HepG2 (cell line): ENCODE measurements at regions not wholly inside any gene's neighbourhood (a gene's known extent, or its start where the extent isn't known, plus 50 kb on each side); places are given as distances from the start of the nearest gene placed in this dataset.

ENCODE experiments used
- ATAC-seq: fragments of 200-7000 bp; cut with Tn5 transposase; 3 replicates; pipeline ENCODE4 v1.9.1; 2020; ENCODE audit warnings: mild to moderate bottlenecking, moderate library complexity
- BruUV-seq: library from RNA; stranded (reverse); fragments of 400-500 nt; replicated peaks from 2 replicates; lab custom pipeline; 2021; lab: Mats Ljungman, UMichigan
- CTCF ChIA-PET: fragments of 300-600 bp; formaldehyde crosslinking; extraction: SDS; loops from one replicate; lab custom pipeline; 2021; ENCODE audit warnings: low total read pairs, inconsistent platforms, low intra/inter-chr PET ratio; lab: Yijun Ruan, JAX
- POLR2A ChIA-PET: fragments of 350-600 bp; sonication (Branson Sonifier 250); formaldehyde crosslinking; loops from one replicate; lab custom pipeline; 2020; ENCODE audit warnings: antibody characterized with exemption, inconsistent platforms; lab: Yijun Ruan, JAX
- DNase-seq: peaks from one replicate; pipeline ENCODE4 v3.0.0-alpha.2; 2015; ENCODE audit warnings: low spot score
- FAIRE-seq: peaks from 3 replicates; lab custom pipeline; 2011; peaks lifted over from hg19 to GRCh38; lab: Jason Lieb, UNC
- H2AFZ ChIP-seq: one replicate; pipeline ENCODE4 v1.6.1; 2011; ENCODE audit warnings: low read length, inconsistent platforms
- H3K27ac ChIP-seq: fragments of 300-600 bp; 3 replicates; pipeline ENCODE4 v1.8.0; 2011; ENCODE audit warnings: mixed run types, mild to moderate bottlenecking, mixed read lengths, low read length, inconsistent platforms; ENCODE audit not compliant: insufficient read depth; ENCODE audit errors: extremely low read length
- H3K27me3 ChIP-seq, 2 experiments: fragments of 200-600 bp in 1 of 2; 2 replicates in 1 of 2; 3 replicates in 1 of 2; pipeline versions ENCODE4 v1.6.0 to v1.8.0; 2011; ENCODE audit warnings: low read length in 2 of 2, mild to moderate bottlenecking in 2 of 2, moderate library complexity in 2 of 2, inconsistent platforms in 1 of 2; ENCODE audit not compliant: insufficient read depth in 2 of 2, control insufficient read depth in 1 of 2
- H3K36me3 ChIP-seq, 2 experiments: fragments of 200-600 bp in 1 of 2; replicated peaks in 1 of 2; 2 replicates in 1 of 2; 3 replicates in 1 of 2; pipeline versions ENCODE4 v1.5.1 to v1.8.0; 2011; ENCODE audit warnings: low read length in 2 of 2, inconsistent platforms in 1 of 2; ENCODE audit not compliant: insufficient read depth in 2 of 2, control insufficient read depth in 1 of 2
- H3K4me1 ChIP-seq: 2 replicates; pipeline ENCODE4 v1.5.1; 2012; ENCODE audit warnings: low read length, inconsistent platforms; ENCODE audit not compliant: insufficient read depth
- H3K4me2 ChIP-seq: 2 replicates; pipeline ENCODE4 v1.6.0; 2011; ENCODE audit warnings: low read depth, low read length, inconsistent platforms
- H3K4me3 ChIP-seq, 3 experiments: fragments of 200-600 bp in 1 of 3; sonication (generic), shearing (Covaris generic) in 1 of 3; replicated peaks in 1 of 3; 2 replicates each; pipeline ENCODE4 v1.5.1; 2011 to 2016; ENCODE audit warnings: low read length in 3 of 3, inconsistent platforms in 2 of 3, low read depth in 2 of 3, mild to moderate bottlenecking in 2 of 3, control low read depth in 1 of 3, mixed read lengths in 1 of 3; ENCODE audit not compliant: insufficient read depth in 1 of 3
- H3K79me2 ChIP-seq: one replicate; pipeline ENCODE4 v1.6.1; 2011; ENCODE audit warnings: low read length, inconsistent platforms; ENCODE audit not compliant: insufficient read depth
- H3K9ac ChIP-seq: 2 replicates; pipeline ENCODE4 v1.6.0; 2011; ENCODE audit warnings: mild to moderate bottlenecking, low read depth, low read length, inconsistent platforms; ENCODE audit not compliant: insufficient read depth
- H3K9me3 ChIP-seq: 2 replicates; pipeline ENCODE4 v1.5.1; 2012; ENCODE audit warnings: mild to moderate bottlenecking, low read length
- H4K20me1 ChIP-seq: 2 replicates; pipeline ENCODE4 v1.6.0; 2011; ENCODE audit warnings: inconsistent platforms, mild to moderate bottlenecking, low read length, moderate library complexity; ENCODE audit not compliant: insufficient read depth
- JUNB ChIP-seq: sonication (generic); formaldehyde crosslinking; IDR thresholded peaks from 2 replicates; pipeline ENCODE4 v1.8.0; 2022; ENCODE audit warnings: missing genetic modification reagents, mild to moderate bottlenecking, borderline replicate concordance
- ZSCAN20 ChIP-seq: sonication (generic); formaldehyde crosslinking; IDR thresholded peaks from 2 replicates; pipeline ENCODE4 v1.4.0; 2020; ENCODE audit warnings: missing genetic modification reagents, mild to moderate bottlenecking, borderline replicate concordance
- WGBS: methylation state at CpG from one replicate; pipeline ENCODE4 v1.1.6; 2017; ENCODE audit warnings: low lambda C conversion rate; 5-methylcytosine and 5-hydroxymethylcytosine counted together
- in situ Hi-C: cut with HindIII; loops from 2 replicates; pipeline ENCODE4 v1.10.0; 2017; ENCODE audit warnings: low pct_unique_long_range_greater_than_20kb; ENCODE audit not compliant: extremely low pct_ligation_motif_present
- intact Hi-C: fragments of 100-400 bp; cut with micrococcal nuclease; formaldehyde crosslinking; loops from one replicate; pipeline ENCODE4 v1.10.0; 2022; ENCODE audit not compliant: unreplicated experiment
- TF ChIP-seq, protein P1 (sequence below): sonication (generic); formaldehyde crosslinking; IDR thresholded peaks from 2 replicates; pipeline ENCODE4 v1.5.1; 2020; ENCODE audit warnings: mild to moderate bottlenecking, missing genetic modification reagents, borderline replicate concordance

DNA sequence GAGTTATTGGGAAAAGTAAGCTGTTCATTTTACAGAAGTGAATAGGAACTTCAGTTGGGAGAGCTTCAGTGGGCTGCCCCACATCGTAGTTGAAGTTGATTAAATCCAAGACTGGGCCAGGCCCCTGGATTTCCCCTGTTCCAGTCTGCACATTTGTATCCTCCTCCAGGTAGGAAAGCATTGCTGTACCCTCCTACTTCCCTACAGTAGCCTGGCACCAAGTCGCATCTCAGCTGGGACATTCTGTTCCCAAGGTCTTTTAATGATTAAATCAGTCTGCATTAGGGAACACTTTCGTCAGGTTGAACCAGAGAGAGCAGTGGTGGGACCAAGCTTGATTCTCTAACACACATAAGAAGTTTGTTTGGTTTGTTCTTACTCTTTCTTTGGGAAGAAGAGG lies 165.8 kb upstream of the PPARGC1A start:
- Histone ChIP-seq H2AFZ (no peak overlapping the region), H3K9ac (no peak overlapping the region)

DNA sequence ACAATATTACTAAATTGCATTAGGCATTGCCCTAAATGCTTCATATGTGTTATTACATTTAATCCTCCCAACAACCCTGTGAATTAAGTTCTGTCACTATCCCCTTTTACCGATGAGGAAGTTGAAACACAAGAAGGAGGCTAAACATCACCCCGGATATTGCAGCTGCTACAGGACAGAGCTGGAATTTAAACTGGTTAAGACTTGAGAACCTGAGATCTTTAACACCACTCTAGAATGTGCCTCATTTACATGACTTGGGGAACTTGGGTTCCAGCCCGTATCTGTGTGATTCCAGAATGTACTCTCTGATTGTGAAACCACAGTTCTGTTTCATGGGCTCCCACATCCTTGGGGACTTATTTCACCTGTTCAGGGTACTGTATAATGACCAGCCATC lies 165.1 kb upstream of the PPARGC1A start:
- H3K4me2 ChIP-seq = no peak overlapping the region
- TF ChIP-seq ZSCAN20 (CRISPR knock-in tag) = no peak
- TF ChIP-seq, protein P1, sequence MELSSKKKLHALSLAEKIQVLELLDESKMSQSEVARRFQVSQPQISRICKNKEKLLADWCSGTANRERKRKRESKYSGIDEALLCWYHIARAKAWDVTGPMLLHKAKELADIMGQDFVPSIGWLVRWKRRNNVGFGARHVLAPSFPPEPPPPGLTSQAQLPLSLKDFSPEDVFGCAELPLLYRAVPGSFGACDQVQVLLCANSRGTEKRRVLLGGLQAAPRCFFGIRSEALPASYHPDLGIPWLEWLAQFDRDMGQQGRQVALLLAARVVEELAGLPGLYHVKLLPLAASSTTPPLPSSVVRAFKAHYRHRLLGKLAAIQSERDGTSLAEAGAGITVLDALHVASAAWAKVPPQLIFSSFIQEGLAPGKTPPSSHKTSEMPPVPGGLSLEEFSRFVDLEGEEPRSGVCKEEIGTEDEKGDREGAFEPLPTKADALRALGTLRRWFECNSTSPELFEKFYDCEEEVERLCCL (CRISPR knock-in tag) = no peak
- intact Hi-C loops = no loop called here
- ATAC-seq = no peak
- CTCF ChIA-PET = no interaction called here
- in situ Hi-C loops = no loop called here
- no peak for FAIRE-seq
- H3K4me1 ChIP-seq = no peaks in the 10 kb centered on the region
- no peaks in the 10 kb centered on the region for H3K27me3 ChIP-seq
- no TSS peak for BruUV-seq
- H3K79me2 ChIP-seq = no peaks in the 10 kb centered on the region
- no peaks in the 10 kb centered on the region for H3K9me3 ChIP-seq
- POLR2A ChIA-PET = no interaction called here
- H3K9ac ChIP-seq = no peak overlapping the region
- no peaks in the 10 kb centered on the region for H4K20me1 ChIP-seq
- DNase-seq = no peak
- no peaks in the 10 kb centered on the region for H3K36me3 ChIP-seq
- H3K4me3 ChIP-seq = no peak overlapping the region
- 33% methylated on average over 3 of the region's 3 CpGs for whole genome bisulfite sequencing
- no peak overlapping the region for H2AFZ ChIP-seq
- H3K27ac ChIP-seq = no peak overlapping the region

More for the DNA sequence above, 165.8 kb upstream of the PPARGC1A start:
- Histone ChIP-seq H3K36me3 (no peaks in the 10 kb centered on the region), H3K9me3 (no peaks in the 10 kb centered on the region), H4K20me1 (no peaks in the 10 kb centered on the region), H3K4me1 (no peaks in the 10 kb centered on the region), H3K4me3 (no peak overlapping the region), H3K4me2 (no peak overlapping the region), H3K27ac (no peak overlapping the region), H3K27me3 (no peaks in the 10 kb centered on the region), H3K79me2 (no peaks in the 10 kb centered on the region)
- no peak for TF ChIP-seq JUNB
- intact Hi-C loops (no loop called here), in situ Hi-C loops (no loop called here)
- WGBS = 21% methylated on average over 3 of the region's 3 CpGs
- no peak for FAIRE-seq
- no peak for ATAC-seq
- ChIA-PET CTCF (no interaction called here), POLR2A (no interaction called here)
- DNase-seq = no peak
- BruUV-seq = no TSS peak
